IMR-90 (cell line): ENCODE measurements at regions not wholly inside any gene's neighbourhood (a gene's known extent, or its start where the extent isn't known, plus 50 kb on each side); places are given as distances from the start of the nearest gene placed in this dataset.

Experiments used
- CTCF ChIP-seq: conservative IDR thresholded peaks from 2 replicates; pipeline ENCODE4 v1.5.1; 2012; ENCODE audit warnings: mild to moderate bottlenecking, low read depth, low read length, improper control_type of control experiment
- MAZ ChIP-seq: IDR thresholded peaks from 2 replicates; pipeline ENCODE4 v1.6.1; 2012; ENCODE audit warnings: low read depth, mild to moderate bottlenecking, low read length, improper control_type of control experiment, moderate library complexity, borderline replicate concordance
- POLR2A ChIP-seq: IDR thresholded peaks from 2 replicates; pipeline ENCODE4 v1.6.1; 2012; ENCODE audit warnings: mild to moderate bottlenecking, low read depth, low read length
- RAD21 ChIP-seq: IDR thresholded peaks from 2 replicates; pipeline ENCODE4 v1.6.1; 2012; ENCODE audit warnings: low read length, improper control_type of control experiment
- RCOR1 ChIP-seq: IDR thresholded peaks from 2 replicates; pipeline ENCODE4 v1.6.1; 2012; ENCODE audit warnings: mild to moderate bottlenecking, low read length, improper control_type of control experiment; ENCODE audit not compliant: insufficient replicate concordance

GRCh38 chr21:36545776-36546511 is 66.0 kb upstream of the CLDN14 start:
- no peak for TF ChIP-seq CTCF
- no peak for TF ChIP-seq POLR2A
- no peak for TF ChIP-seq RCOR1
- TF ChIP-seq RAD21: no peak
- no peak for TF ChIP-seq MAZ
